Loucy (cell line): ENCODE measurements at regions not wholly inside any gene's neighbourhood (a gene's known extent, or its start where the extent isn't known, plus 50 kb on each side); places are given as distances from the start of the nearest gene placed in this dataset.

Source experiments
- CTCF ChIP-seq: fragments of 200-600 bp; sonication (generic); conservative IDR thresholded peaks from 2 replicates; pipeline ENCODE4 v1.5.1; 2014; ENCODE audit warnings: mild to moderate bottlenecking, antibody characterized with exemption, low read length
- EZH2phosphoT487 ChIP-seq: fragments of 200-600 bp; IDR thresholded peaks from 2 replicates; pipeline ENCODE4 v1.6.1; 2018; ENCODE audit warnings: antibody characterized with exemption, mild to moderate bottlenecking, moderate library complexity, borderline replicate concordance

- TF ChIP-seq CTCF, result no peak
- no peak for TF ChIP-seq EZH2phosphoT487
Measured at GRCh38 chr2:117321816-117322215, 492.7 kb upstream of the DDX18 start.
